ENCODE measurements at regions not wholly inside any gene's neighbourhood (a gene's known extent, or its start where the extent isn't known, plus 50 kb on each side); places are given as distances from the start of the nearest gene placed in this dataset.

GRCh38 chr3:152021951-152022461, 148.6 kb downstream of the SUCNR1 start:
- TF ChIP-seq E2F6 (IDR thresholded peaks at IDR 0.05) (no peak), TCF12 (IDR thresholded peaks at IDR 0.05; ENCODE audit: low read depth, low read length) (no peak), POLR2A (IDR thresholded peaks at IDR 0.05; ENCODE audit: control extremely low read depth in 1 of 2, low read depth in 2 of 2, low read length in 2 of 2) (no peak), PHF8 (conservative IDR thresholded peaks at IDR 0.05; ENCODE audit: low read depth, low read length) (no peak), CTCF (IDR thresholded peaks at IDR 0.05; ENCODE audit: control extremely low read depth in 1 of 3, insufficient read depth in 1 of 3, low read depth in 1 of 3, low read length in 3 of 3) (no peak), HDAC2 (IDR thresholded peaks at IDR 0.05; ENCODE audit: borderline replicate concordance in 1 of 2, low read depth in 2 of 2, low read length in 2 of 2) (no peak), ASH2L (IDR thresholded peaks at IDR 0.05; ENCODE audit: low read length) (no peak), POLR2AphosphoS5 (IDR thresholded peaks at IDR 0.05; ENCODE audit: low read depth, low read length) (no peak), RAD21 (IDR thresholded peaks at IDR 0.05 in 1 of 2, conservative IDR thresholded peaks at IDR 0.05 in 1 of 2; ENCODE audit: low read depth in 2 of 2, low read length in 2 of 2) (no peak), BRCA1 (IDR thresholded peaks at IDR 0.05; ENCODE audit: low read depth, low read length) (no peak), MAX (IDR thresholded peaks at IDR 0.05) (no peak)
